Stimulated activated naive B cell treated with anti-CD40 and anti-IgM and Interleukin-4, amounts not matched to agents 10 μg/mL and 1 μg/mL and 100 μg/mL, for 72 hours (primary cell): ENCODE measurements at regions not wholly inside any gene's neighbourhood (a gene's known extent, or its start where the extent isn't known, plus 50 kb on each side); places are given as distances from the start of the nearest gene placed in this dataset.

ENCODE experiments used
- ATAC-seq, 2 donors: fragments of 150-1000 bp; cut with Tn5 transposase; replicated peaks; 2 replicates each; pipeline ENCODE4 v1.10.0; 2021; ENCODE audit warnings: moderate library complexity in 1 of 2
- DNase-seq: peaks from one replicate; pipeline ENCODE4 v3.0.0; 2021
- H3K27ac Mint-ChIP-seq: one replicate; pipeline ENCODE4 v1.8.0; 2022; ENCODE audit warnings: mild to moderate bottlenecking, mixed read lengths
- H3K27me3 Mint-ChIP-seq, 2 donors: one replicate each; pipeline ENCODE4 v1.8.0; 2022; ENCODE audit warnings: mixed read lengths in 2 of 2
- H3K36me3 Mint-ChIP-seq, 2 donors: one replicate each; pipeline ENCODE4 v1.8.0; 2022; ENCODE audit warnings: mixed read lengths in 2 of 2, mild to moderate bottlenecking in 1 of 2
- H3K4me1 Mint-ChIP-seq, 2 donors: one replicate each; pipeline ENCODE4 v1.8.0; 2022; ENCODE audit warnings: mixed read lengths in 2 of 2, mild to moderate bottlenecking in 1 of 2
- H3K4me3 Mint-ChIP-seq, 2 donors: one replicate each; pipeline ENCODE4 v1.8.0; 2022; ENCODE audit warnings: mild to moderate bottlenecking in 2 of 2, mixed read lengths in 2 of 2, moderate library complexity in 1 of 2
- H3K9me3 Mint-ChIP-seq, 2 donors: one replicate each; pipeline ENCODE4 v1.8.0; 2022; ENCODE audit warnings: mixed read lengths in 2 of 2, mild to moderate bottlenecking in 1 of 2

GRCh38 chr6:170132561-170132991 lies 158.3 kb downstream of the DLL1 start:
- no peaks in the 10 kb centered on the region for H3K9me3 Mint-ChIP-seq
- H3K4me3 Mint-ChIP-seq = no peak overlapping the region
- no peak overlapping the region for H3K27ac Mint-ChIP-seq
- H3K27me3 Mint-ChIP-seq = peaks cover 8 to 12% of the 10 kb centered on the region in 2 donors
- no peak for ATAC-seq
- no peak for DNase-seq
- H3K36me3 Mint-ChIP-seq = no peaks in the 10 kb centered on the region
- peaks cover 0 to 4% of the 10 kb centered on the region in 2 donors for H3K4me1 Mint-ChIP-seq

- Mint-ChIP-seq H3K4me1 (peaks cover 2 to 8% of the 10 kb centered on the region in 2 donors), H3K4me3 (no peak overlapping the region), H3K27me3 (peaks cover 8 to 12% of the 10 kb centered on the region in 2 donors), H3K36me3 (peaks cover 0 to 2% of the 10 kb centered on the region in 2 donors), H3K9me3 (peaks cover 2% of the 10 kb centered on the region in 2 donors), H3K27ac (no peak overlapping the region)
- DNase-seq = no peak
- no peak for ATAC-seq
Measured at GRCh38 chr6:170132011-170132521, 158.8 kb downstream of the DLL1 start.

- Mint-ChIP-seq H3K27ac (peak overlapping the region; percentile 85), H3K4me1 (peaks cover 5 to 15% of the 10 kb centered on the region in 2 donors), H3K4me3 (no peak overlapping the region), H3K9me3 (peaks cover 2 to 3% of the 10 kb centered on the region in 2 donors), H3K36me3 (peaks cover 0 to 3% of the 10 kb centered on the region in 2 donors), H3K27me3 (peaks cover 8 to 12% of the 10 kb centered on the region in 2 donors)
- DNase-seq = no peak
- ATAC-seq = no peak
Measured at GRCh38 chr6:170131351-170131750, 159.5 kb downstream of the DLL1 start.

GRCh38 chr6:170130771-170131241 lies 160.1 kb downstream of the DLL1 start:
- Mint-ChIP-seq H3K9me3 (peaks cover 2 to 3% of the 10 kb centered on the region in 2 donors), H3K4me1 (peaks cover 7 to 20% of the 10 kb centered on the region in 2 donors), H3K4me3 (no peak overlapping the region), H3K27me3 (peaks cover 8 to 12% of the 10 kb centered on the region in 2 donors), H3K27ac (peak overlapping the region; percentile 85), H3K36me3 (peaks cover 0 to 3% of the 10 kb centered on the region in 2 donors)
- DNase-seq (no peak), ATAC-seq (no peak)

- peaks cover 2 to 3% of the 10 kb centered on the region in 2 donors for H3K9me3 Mint-ChIP-seq
Measured at GRCh38 chr6:170130201-170130621, 160.7 kb downstream of the DLL1 start.

GRCh38 chr6:170129691-170130171 lies 161.1 kb downstream of the DLL1 start:
- Mint-ChIP-seq H3K9me3 (peaks cover 2 to 3% of the 10 kb centered on the region in 2 donors), H3K4me3 (no peak overlapping the region)
- ATAC-seq = no peak

More at GRCh38 chr6:170130201-170130621, 160.7 kb downstream of the DLL1 start:
- peaks cover 8 to 12% of the 10 kb centered on the region in 2 donors for H3K27me3 Mint-ChIP-seq
- no peak overlapping the region for H3K27ac Mint-ChIP-seq
- peaks cover 0 to 3% of the 10 kb centered on the region in 2 donors for H3K36me3 Mint-ChIP-seq
- H3K4me3 Mint-ChIP-seq = no peak overlapping the region
- H3K4me1 Mint-ChIP-seq = peaks cover 9 to 24% of the 10 kb centered on the region in 2 donors
- ATAC-seq (no peak), DNase-seq (no peak)

GRCh38 chr6:170128811-170129681 lies 161.8 kb downstream of the DLL1 start:
- Mint-ChIP-seq H3K27me3 (peaks cover 7 to 14% of the 10 kb centered on the region in 2 donors), H3K4me1 (peaks cover 9 to 24% of the 10 kb centered on the region in 2 donors), H3K36me3 (peaks cover 0 to 3% of the 10 kb centered on the region in 2 donors), H3K4me3 (no peak overlapping the region), H3K27ac (no peak overlapping the region), H3K9me3 (peaks cover 2 to 3% of the 10 kb centered on the region in 2 donors)
- ATAC-seq (no peak), DNase-seq (no peak)

More at GRCh38 chr6:170129691-170130171, 161.1 kb downstream of the DLL1 start:
- Mint-ChIP-seq H3K36me3 (peaks cover 0 to 3% of the 10 kb centered on the region in 2 donors), H3K27ac (no peak overlapping the region), H3K4me1 (peaks cover 9 to 24% of the 10 kb centered on the region in 2 donors), H3K27me3 (peaks cover 8 to 12% of the 10 kb centered on the region in 2 donors)
- no peak for DNase-seq

GRCh38 chr6:170128346-170128745 lies 162.5 kb downstream of the DLL1 start:
- Mint-ChIP-seq H3K27me3 (peaks cover 0 to 12% of the 10 kb centered on the region in 2 donors), H3K36me3 (peaks cover 0 to 3% of the 10 kb centered on the region in 2 donors), H3K4me1 (peaks cover 9 to 24% of the 10 kb centered on the region in 2 donors), H3K9me3 (peaks cover 2 to 3% of the 10 kb centered on the region in 2 donors), H3K27ac (no peak overlapping the region), H3K4me3 (no peak overlapping the region)
- ATAC-seq (no peak), DNase-seq (no peak)

- Mint-ChIP-seq H3K27ac (peak overlapping the region; percentile 78), H3K4me3 (peak overlapping the region in 1 of 2 donors; percentile 36), H3K4me1 (peaks cover 9 to 24% of the 10 kb centered on the region in 2 donors), H3K9me3 (peaks cover 2 to 3% of the 10 kb centered on the region in 2 donors), H3K27me3 (peaks cover 0 to 12% of the 10 kb centered on the region in 2 donors), H3K36me3 (peaks cover 0 to 3% of the 10 kb centered on the region in 2 donors)
- ATAC-seq (no peak), DNase-seq (no peak)
Measured at GRCh38 chr6:170127151-170127550, 163.7 kb downstream of the DLL1 start.

GRCh38 chr6:170125456-170126300 lies 165.2 kb downstream of the DLL1 start:
- Mint-ChIP-seq H3K36me3 (peaks cover 0 to 3% of the 10 kb centered on the region in 2 donors), H3K27me3 (peaks cover 0 to 6% of the 10 kb centered on the region in 2 donors), H3K27ac (peak overlapping the region; percentile 25), H3K4me1 (peaks cover 9 to 20% of the 10 kb centered on the region in 2 donors), H3K9me3 (peaks cover 5 to 15% of the 10 kb centered on the region in 2 donors), H3K4me3 (no peak overlapping the region)
- no peak for ATAC-seq
- no peak for DNase-seq

GRCh38 chr6:170124836-170125235 lies 166.0 kb downstream of the DLL1 start:
- Mint-ChIP-seq H3K27ac (no peak overlapping the region), H3K27me3 (peaks cover 0 to 6% of the 10 kb centered on the region in 2 donors), H3K4me3 (no peak overlapping the region), H3K9me3 (peaks cover 10 to 20% of the 10 kb centered on the region in 2 donors), H3K36me3 (peaks cover 3 to 4% of the 10 kb centered on the region in 2 donors), H3K4me1 (peaks cover 9 to 20% of the 10 kb centered on the region in 2 donors)
- DNase-seq (no peak), ATAC-seq (no peak)

GRCh38 chr6:170124150-170124549 lies 166.7 kb downstream of the DLL1 start:
- Mint-ChIP-seq H3K27ac (no peak overlapping the region), H3K4me1 (peaks cover 9 to 20% of the 10 kb centered on the region in 2 donors), H3K9me3 (peaks cover 12 to 22% of the 10 kb centered on the region in 2 donors), H3K4me3 (no peak overlapping the region), H3K27me3 (peaks cover 0 to 6% of the 10 kb centered on the region in 2 donors), H3K36me3 (peaks cover 3 to 4% of the 10 kb centered on the region in 2 donors)
- ATAC-seq (no peak), DNase-seq (no peak)

- Mint-ChIP-seq H3K36me3 (peaks cover 3 to 4% of the 10 kb centered on the region in 2 donors), H3K9me3 (peaks cover 12 to 22% of the 10 kb centered on the region in 2 donors), H3K4me3 (no peak overlapping the region), H3K4me1 (peaks cover 9 to 20% of the 10 kb centered on the region in 2 donors), H3K27ac (no peak overlapping the region), H3K27me3 (peaks cover 3 to 8% of the 10 kb centered on the region in 2 donors)
- ATAC-seq = no peak
- DNase-seq = no peak
Measured at GRCh38 chr6:170122651-170123050, 168.2 kb downstream of the DLL1 start.
